Common myeloid progenitor, CD34-positive (primary cell): ENCODE measurements at regions not wholly inside any gene's neighbourhood (a gene's known extent, or its start where the extent isn't known, plus 50 kb on each side); places are given as distances from the start of the nearest gene placed in this dataset.

Experiments used
- CTCF ChIA-PET: fragments of 350-600 bp; sonication (Branson Sonifier 250); formaldehyde crosslinking; loops from one replicate; lab custom pipeline; 2021; ENCODE audit warnings: antibody characterized with exemption; lab: Charles Lee
- POLR2A ChIA-PET: fragments of 350-600 bp; sonication (Branson Sonifier 250); formaldehyde crosslinking; loops from one replicate; lab custom pipeline; 2021; ENCODE audit warnings: antibody characterized with exemption; lab: Charles Lee
- DNase-seq, 3 donors: peaks; one replicate each; pipeline versions ENCODE4 v3.0.0 to v3.0.0-alpha.2; 2013
- H3K27ac ChIP-seq, 2 experiments: 1 replicate in 1 of 2; 2 replicates in 1 of 2; pipeline ENCODE4 v1.7.0; 2013; ENCODE audit warnings: inconsistent platforms in 2 of 2, low read length in 2 of 2, mild to moderate bottlenecking in 2 of 2, low read depth in 1 of 2, moderate library complexity in 1 of 2; ENCODE audit not compliant: severe bottlenecking in 2 of 2, insufficient read depth in 1 of 2, poor library complexity in 1 of 2
- H3K27me3 ChIP-seq, 5 experiments: replicated peaks in 2 of 5; 1 replicate in 3 of 5; 2 replicates in 2 of 5; pipeline versions ENCODE4 v1.6.1 to v1.7.0; 2013; ENCODE audit warnings: low read length in 4 of 5, mild to moderate bottlenecking in 2 of 5, moderate library complexity in 2 of 5, inconsistent platforms in 1 of 5; ENCODE audit not compliant: insufficient read depth in 5 of 5, control insufficient read depth in 4 of 5
- H3K36me3 ChIP-seq, 4 experiments: 1 replicate in 2 of 4; 2 replicates in 2 of 4; pipeline versions ENCODE4 v1.6.1 to v1.7.0; 2013; ENCODE audit warnings: low read length in 3 of 4, control low read depth in 1 of 4, mild to moderate bottlenecking in 1 of 4; ENCODE audit not compliant: control insufficient read depth in 4 of 4, insufficient read depth in 4 of 4
- H3K4me1 ChIP-seq, 4 experiments: 1 replicate in 3 of 4; 2 replicates in 1 of 4; pipeline versions ENCODE4 v1.6.1 to v1.7.1; 2013; ENCODE audit warnings: low read length in 3 of 4, mild to moderate bottlenecking in 3 of 4, control low read depth in 1 of 4, inconsistent platforms in 1 of 4, moderate library complexity in 1 of 4; ENCODE audit not compliant: control insufficient read depth in 4 of 4, insufficient read depth in 4 of 4; ENCODE audit errors: control extremely low read depth in 1 of 4
- H3K4me3 ChIP-seq, 7 experiments: 1 replicate in 4 of 7; 2 replicates in 3 of 7; pipeline versions ENCODE4 v1.5.1 to v1.7.0; 2013; ENCODE audit warnings: mild to moderate bottlenecking in 7 of 7, low read length in 6 of 7, moderate library complexity in 6 of 7, inconsistent platforms in 2 of 7, low read depth in 2 of 7, control low read depth in 1 of 7; ENCODE audit not compliant: insufficient read depth in 4 of 7, control insufficient read depth in 1 of 7; ENCODE audit errors: extremely low read depth in 1 of 7
- H3K9me3 ChIP-seq, 5 experiments: 1 replicate in 4 of 5; 2 replicates in 1 of 5; pipeline versions ENCODE4 v1.6.1 to v1.7.1; 2013; ENCODE audit warnings: low read length in 4 of 5, mild to moderate bottlenecking in 2 of 5, inconsistent platforms in 1 of 5, low read depth in 1 of 5, moderate library complexity in 1 of 5; ENCODE audit not compliant: control insufficient read depth in 4 of 5, insufficient read depth in 2 of 5; ENCODE audit errors: control extremely low read depth in 1 of 5
- WGBS: methylation state at CpG from one replicate; pipeline ENCODE4 v1.1.5; 2013; ENCODE audit not compliant: insufficient coverage; 5-methylcytosine and 5-hydroxymethylcytosine counted together

- no peak overlapping the region for H3K27ac ChIP-seq
- H3K4me1 ChIP-seq, result no peaks in the 10 kb centered on the region
- peaks cover 0 to 11% (median 0%) of the 10 kb centered on the region in 5 experiments for H3K27me3 ChIP-seq
- WGBS, result 52% methylated on average over 4 of the region's 5 CpGs
- DNase-seq, result peak in 2 of 3 donors; percentile 33 to 36
- CTCF ChIA-PET, result no interaction called here
- H3K4me3 ChIP-seq, result no peak overlapping the region
- H3K36me3 ChIP-seq, result no peaks in the 10 kb centered on the region
- peaks cover 0 to 5% (median 0%) of the 10 kb centered on the region in 5 experiments for H3K9me3 ChIP-seq
- POLR2A ChIA-PET, result no interaction called here
Measured at GRCh38 chr1:38758820-38759219, 100.8 kb downstream of the RRAGC start.

- peaks cover 0 to 9% (median 6%) of the 10 kb centered on the region in 5 experiments for H3K27me3 ChIP-seq
- 67% methylated on average over 9 of the region's 16 CpGs for WGBS
- no peak overlapping the region for H3K27ac ChIP-seq
- no peak for DNase-seq
- ChIA-PET CTCF (no interaction called here), POLR2A (no interaction called here)
- H3K4me3 ChIP-seq, result no peak overlapping the region
- no peaks in the 10 kb centered on the region for H3K36me3 ChIP-seq
- H3K9me3 ChIP-seq, result peaks cover 0 to 5% (median 0%) of the 10 kb centered on the region in 5 experiments
- no peaks in the 10 kb centered on the region for H3K4me1 ChIP-seq
Measured at GRCh38 chr1:38746941-38747600, 112.5 kb downstream of the RRAGC start.

DNA sequence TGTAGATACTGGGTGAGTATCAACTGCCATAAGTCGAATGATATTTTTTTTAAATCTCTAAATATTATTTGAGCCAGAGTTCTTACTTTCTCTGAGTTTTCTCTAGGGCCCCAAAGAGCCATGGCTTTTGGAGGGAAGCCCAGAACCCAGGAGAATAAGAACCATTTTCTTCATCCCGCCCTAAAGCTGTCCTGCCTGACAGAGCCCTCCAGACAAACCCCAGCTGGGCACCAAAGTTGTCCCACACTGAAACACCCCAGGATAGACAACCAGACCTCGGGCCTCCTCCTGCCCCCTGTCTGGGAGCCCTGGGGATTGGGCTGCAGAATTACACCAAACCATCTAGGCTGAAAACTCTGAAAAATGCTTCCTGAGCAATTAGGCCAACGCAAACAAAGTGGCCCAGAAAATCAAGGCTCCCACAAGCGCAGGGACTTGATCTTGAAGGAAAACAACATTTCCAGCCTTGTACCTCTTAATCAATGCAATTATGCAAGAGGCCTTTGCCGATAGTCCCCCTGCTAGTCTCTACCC, 113.1 kb downstream of the RRAGC start:
- no peaks in the 10 kb centered on the region for H3K36me3 ChIP-seq
- H3K4me3 ChIP-seq, result no peak overlapping the region
- H3K4me1 ChIP-seq, result no peaks in the 10 kb centered on the region
- H3K9me3 ChIP-seq, result peaks cover 0 to 5% (median 0%) of the 10 kb centered on the region in 5 experiments
- WGBS, result 77% methylated on average over 5 of the region's 6 CpGs
- POLR2A ChIA-PET, result no interaction called here
- H3K27me3 ChIP-seq, result peaks cover 0 to 6% (median 4%) of the 10 kb centered on the region in 5 experiments
- CTCF ChIA-PET, result no interaction called here
- H3K27ac ChIP-seq, result no peak overlapping the region
- DNase-seq, result no peak

DNA sequence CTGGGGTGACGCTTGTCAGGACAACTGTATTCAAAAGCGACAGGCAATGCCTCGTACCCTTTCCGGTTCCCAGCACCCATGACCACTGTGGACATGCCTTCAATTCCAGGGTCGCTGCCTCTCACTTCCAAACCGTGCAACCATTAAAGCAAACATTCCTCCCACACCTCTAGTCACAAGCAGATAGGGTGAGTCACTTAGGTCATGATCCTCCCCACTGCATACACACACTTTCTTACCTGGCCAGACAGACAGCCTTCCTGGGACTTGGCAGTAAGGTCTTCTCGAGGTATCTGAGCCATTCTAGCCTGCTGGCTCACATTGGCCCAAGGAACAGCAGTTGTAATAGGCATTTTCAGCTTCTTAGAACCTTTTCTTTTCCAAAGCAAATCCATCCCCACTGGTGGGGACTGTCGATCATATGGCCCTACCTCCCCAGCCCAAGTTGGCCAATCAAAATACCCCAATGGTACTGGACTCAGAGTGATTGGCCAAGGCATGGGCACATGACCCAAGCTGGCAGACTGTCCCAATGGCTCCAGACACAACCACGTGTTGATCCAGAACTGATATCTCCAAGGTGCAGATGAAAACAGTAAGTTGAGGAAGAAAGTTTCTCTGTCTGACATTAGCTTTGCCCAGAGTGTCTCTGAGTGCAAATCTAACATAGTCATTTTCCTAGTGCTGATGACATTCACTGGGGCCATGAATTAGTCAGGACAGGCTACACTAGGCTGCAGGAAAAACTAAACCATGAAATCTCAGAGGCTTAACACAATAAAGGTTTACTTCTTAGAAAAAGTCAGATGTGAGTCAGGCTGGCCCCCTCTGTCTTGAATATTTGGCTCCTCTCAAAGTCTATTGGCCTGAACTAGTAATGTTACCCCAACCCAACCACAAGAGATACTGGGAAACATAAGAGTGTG, 113.8 kb downstream of the RRAGC start:
- Histone ChIP-seq H3K9me3 (peaks cover 0 to 5% (median 0%) of the 10 kb centered on the region in 5 experiments), H3K27me3 (peaks cover 0 to 6% (median 4%) of the 10 kb centered on the region in 5 experiments), H3K4me3 (no peak overlapping the region), H3K27ac (no peak overlapping the region), H3K36me3 (no peaks in the 10 kb centered on the region), H3K4me1 (no peaks in the 10 kb centered on the region)
- DNase-seq, result no peak
- POLR2A ChIA-PET, result interaction anchor here (0.6 kb wide), 1 partner anchor 70 kb away, joined by 3 read pairs; no protein-coding TSS in a partner anchor
- WGBS, result 96% methylated on average over 6 of the region's 9 CpGs
- CTCF ChIA-PET, result no interaction called here

DNA sequence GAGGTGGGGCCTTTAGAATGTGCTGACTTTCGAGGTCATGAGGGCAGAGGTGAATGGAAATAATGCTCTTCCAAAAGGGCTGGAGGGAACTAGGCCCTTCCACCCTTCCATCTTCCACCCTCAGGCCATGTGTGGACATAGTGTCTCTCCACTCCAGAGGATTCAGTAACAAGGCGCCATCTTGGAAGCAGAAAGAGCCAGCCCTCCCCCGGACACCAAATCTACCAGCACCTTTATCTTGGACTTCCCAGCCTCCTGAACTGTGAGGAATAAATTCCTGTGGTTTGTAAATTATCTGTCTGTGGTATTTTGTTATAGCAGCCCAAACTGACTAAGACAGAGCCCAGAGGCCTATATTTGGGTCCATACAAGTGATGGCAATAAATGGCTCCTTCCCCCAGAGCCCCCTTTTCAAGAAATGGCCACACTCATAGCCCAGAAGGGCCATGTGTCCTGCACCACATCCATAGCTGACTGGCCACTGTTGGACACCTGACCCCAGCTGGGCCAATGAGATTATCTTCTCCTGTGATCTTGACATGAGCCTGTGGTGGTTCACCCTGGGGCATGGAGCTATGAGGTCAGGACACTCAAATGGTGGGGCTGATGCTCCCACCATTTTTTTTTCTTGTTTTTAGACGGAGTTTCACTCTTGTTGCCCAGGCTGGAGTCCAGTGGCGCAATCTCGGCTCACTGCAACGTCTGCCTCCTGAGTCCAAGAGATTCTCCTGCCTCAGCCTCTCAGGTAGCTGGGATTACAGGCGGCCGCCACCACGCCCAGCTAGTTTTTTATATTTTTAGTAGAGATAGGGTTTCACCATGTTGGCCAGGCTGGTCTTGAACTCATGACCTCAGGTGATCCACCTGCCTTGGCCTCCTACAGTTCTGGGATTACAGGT, 114.9 kb downstream of the RRAGC start:
- no peak overlapping the region for H3K27ac ChIP-seq
- 97% methylated on average over 8 of the region's 10 CpGs for WGBS
- DNase-seq, result no peak
- H3K27me3 ChIP-seq, result peaks cover 0 to 5% (median 3%) of the 10 kb centered on the region in 5 experiments
- H3K36me3 ChIP-seq, result no peaks in the 10 kb centered on the region
- H3K4me1 ChIP-seq, result no peaks in the 10 kb centered on the region
- ChIA-PET POLR2A (interaction anchor here (0.6 kb wide), 1 partner anchor 71 kb away, joined by 3 read pairs; no protein-coding TSS in a partner anchor), CTCF (no interaction called here)
- H3K9me3 ChIP-seq, result peaks cover 0 to 3% (median 0%) of the 10 kb centered on the region in 5 experiments
- no peak overlapping the region for H3K4me3 ChIP-seq

DNA sequence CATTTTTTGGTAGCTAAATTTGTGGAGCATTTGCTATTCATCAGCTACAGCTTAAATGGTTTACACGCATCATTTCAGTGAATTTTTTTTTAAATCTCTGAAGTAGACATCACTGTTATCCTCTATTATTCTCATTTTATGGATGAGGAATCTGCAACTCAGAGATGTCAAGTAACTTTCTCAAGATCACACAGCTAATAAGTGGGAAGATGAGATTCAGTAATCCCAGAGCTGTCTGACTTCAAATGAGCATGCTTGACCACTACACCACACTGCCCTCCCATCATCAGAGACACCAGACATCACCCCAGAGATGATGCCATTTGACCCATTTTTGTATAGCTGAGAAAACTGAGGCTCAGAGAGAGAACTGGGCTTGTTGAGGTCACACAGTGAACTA, 116.4 kb downstream of the RRAGC start:
- ChIA-PET POLR2A (no interaction called here), CTCF (interaction anchor here (0.7 kb wide), 1 partner anchor 44 kb away, joined by 3 read pairs; no protein-coding TSS in a partner anchor)
- Histone ChIP-seq H3K27me3 (peaks cover 0 to 5% (median 3%) of the 10 kb centered on the region in 5 experiments), H3K27ac (no peak overlapping the region), H3K4me1 (no peaks in the 10 kb centered on the region), H3K9me3 (peaks cover 0 to 3% (median 0%) of the 10 kb centered on the region in 5 experiments), H3K36me3 (no peaks in the 10 kb centered on the region), H3K4me3 (no peak overlapping the region)
- no peak for DNase-seq
- WGBS, result no CpG with 5 or more reads among the region's 1 CpG
